ENCODE measurements at regions not wholly inside any gene's neighbourhood (a gene's known extent, or its start where the extent isn't known, plus 50 kb on each side); places are given as distances from the start of the nearest gene placed in this dataset.

DNA sequence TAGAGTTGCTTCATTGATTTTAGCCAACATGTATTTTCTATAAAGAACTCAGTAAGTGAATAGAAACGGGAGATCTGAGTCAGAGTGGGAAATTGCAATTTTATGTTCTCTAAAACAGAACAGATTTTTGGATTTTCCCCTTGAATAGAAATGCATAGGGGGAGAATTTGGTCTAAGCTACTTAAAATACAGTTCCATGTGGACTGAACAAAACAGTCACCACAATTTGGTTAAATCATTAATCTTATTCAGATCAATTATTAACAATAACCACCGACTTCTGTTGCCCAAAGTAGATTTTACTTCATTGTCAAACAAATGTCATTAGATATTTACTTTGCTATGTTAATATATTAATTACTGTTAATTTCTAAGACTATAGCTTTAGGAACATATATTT, 107.7 kb downstream of the SCG2 start:
- no peak for TF ChIP-seq POLR2A (IDR thresholded peaks at IDR 0.05)
- TF ChIP-seq CTCF (IDR thresholded peaks at IDR 0.05) = no peak
